ENCODE measurements at regions not wholly inside any gene's neighbourhood (a gene's known extent, or its start where the extent isn't known, plus 50 kb on each side); places are given as distances from the start of the nearest gene placed in this dataset.

DNA sequence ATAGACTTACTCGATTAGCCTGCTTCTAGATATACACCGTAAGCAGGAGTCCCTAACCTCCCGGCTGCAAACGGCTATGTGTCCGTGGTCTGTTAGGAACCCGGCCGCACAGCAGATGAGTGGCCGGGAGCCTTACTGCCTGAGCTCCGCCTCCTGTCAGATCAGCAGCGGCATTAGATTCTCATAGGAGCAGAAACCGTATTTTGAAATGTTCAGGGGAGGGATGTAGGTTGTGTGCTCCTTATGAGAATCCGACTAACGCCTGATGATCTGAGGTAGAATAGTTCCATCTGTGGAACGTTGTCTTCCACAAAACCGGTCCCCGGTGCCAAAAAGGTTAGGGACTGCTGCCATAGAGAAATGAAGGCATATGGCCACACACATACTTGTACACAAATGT, 1491.9 kb downstream of the SLITRK5 start:
- no peak for ATAC-seq
- H3K9me3 ChIP-seq: no peaks in the 10 kb centered on the region
- no peaks in the 10 kb centered on the region for H3K36me3 ChIP-seq
- no peaks in the 10 kb centered on the region for H3K27me3 ChIP-seq (ENCODE audit: low read depth)
- intact Hi-C loops (cut with DNase I): no loop called here
- H3K27ac ChIP-seq: no peak overlapping the region
- H3K4me3 ChIP-seq: no peak overlapping the region
- TF ChIP-seq, protein P1, sequence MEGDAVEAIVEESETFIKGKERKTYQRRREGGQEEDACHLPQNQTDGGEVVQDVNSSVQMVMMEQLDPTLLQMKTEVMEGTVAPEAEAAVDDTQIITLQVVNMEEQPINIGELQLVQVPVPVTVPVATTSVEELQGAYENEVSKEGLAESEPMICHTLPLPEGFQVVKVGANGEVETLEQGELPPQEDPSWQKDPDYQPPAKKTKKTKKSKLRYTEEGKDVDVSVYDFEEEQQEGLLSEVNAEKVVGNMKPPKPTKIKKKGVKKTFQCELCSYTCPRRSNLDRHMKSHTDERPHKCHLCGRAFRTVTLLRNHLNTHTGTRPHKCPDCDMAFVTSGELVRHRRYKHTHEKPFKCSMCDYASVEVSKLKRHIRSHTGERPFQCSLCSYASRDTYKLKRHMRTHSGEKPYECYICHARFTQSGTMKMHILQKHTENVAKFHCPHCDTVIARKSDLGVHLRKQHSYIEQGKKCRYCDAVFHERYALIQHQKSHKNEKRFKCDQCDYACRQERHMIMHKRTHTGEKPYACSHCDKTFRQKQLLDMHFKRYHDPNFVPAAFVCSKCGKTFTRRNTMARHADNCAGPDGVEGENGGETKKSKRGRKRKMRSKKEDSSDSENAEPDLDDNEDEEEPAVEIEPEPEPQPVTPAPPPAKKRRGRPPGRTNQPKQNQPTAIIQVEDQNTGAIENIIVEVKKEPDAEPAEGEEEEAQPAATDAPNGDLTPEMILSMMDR (IDR thresholded peaks at IDR 0.05): no peak
- H3K4me1 ChIP-seq: no peaks in the 10 kb centered on the region
- DNase-seq: no peak

DNA sequence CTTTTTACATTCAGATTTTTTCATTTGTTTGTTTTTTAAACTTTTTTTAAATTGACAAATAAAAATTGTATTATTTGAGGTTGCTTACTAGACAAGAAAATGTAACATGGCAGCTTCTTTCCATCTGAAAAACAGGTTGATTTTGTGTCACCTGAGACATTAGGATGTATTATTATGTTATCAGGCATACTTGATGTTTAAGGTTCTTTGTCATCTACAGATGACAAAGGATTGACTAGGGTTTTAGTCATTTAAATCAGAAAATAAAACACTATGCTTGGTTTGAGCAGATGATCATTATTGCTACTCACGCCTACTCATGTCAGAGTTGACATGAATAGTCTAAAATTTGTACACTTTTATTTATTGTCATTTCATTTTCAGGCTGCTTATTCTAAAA, 1494.5 kb downstream of the SLITRK5 start:
- DNase-seq: no peak
- no peaks in the 10 kb centered on the region for H3K36me3 ChIP-seq
- no peaks in the 10 kb centered on the region for H3K9me3 ChIP-seq
- ATAC-seq: no peak
- intact Hi-C loops (cut with DNase I): no loop called here
- H3K27ac ChIP-seq: no peak overlapping the region
- H3K27me3 ChIP-seq (ENCODE audit: low read depth): no peaks in the 10 kb centered on the region
- no peaks in the 10 kb centered on the region for H3K4me1 ChIP-seq
- no peak overlapping the region for H3K4me3 ChIP-seq
- TF ChIP-seq, protein P1 (IDR thresholded peaks at IDR 0.05): no peak

DNA sequence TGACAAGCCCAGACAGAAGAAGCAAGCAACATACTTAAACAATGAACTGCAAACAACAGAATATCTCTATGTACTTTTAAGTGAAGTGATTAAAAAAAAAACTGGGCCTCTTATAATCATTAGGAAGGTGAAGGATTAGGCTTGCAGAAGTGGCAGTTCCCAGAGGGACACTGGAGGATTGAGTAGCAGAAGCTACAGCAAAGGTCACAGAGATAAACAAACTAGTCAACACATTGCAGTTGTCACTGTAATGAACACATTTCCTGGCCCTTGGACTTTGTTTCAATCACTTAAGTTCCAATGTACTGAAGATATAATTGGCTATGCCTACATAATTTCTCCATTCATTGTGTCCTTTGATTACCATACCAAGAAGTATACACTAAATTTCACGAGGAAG, 1498.8 kb downstream of the SLITRK5 start:
- ATAC-seq (no peak), DNase-seq (no peak)
- Histone ChIP-seq H3K27me3 (ENCODE audit: low read depth) (no peaks in the 10 kb centered on the region), H3K27ac (no peak overlapping the region), H3K4me1 (no peaks in the 10 kb centered on the region), H3K36me3 (no peaks in the 10 kb centered on the region), H3K4me3 (no peak overlapping the region), H3K9me3 (no peaks in the 10 kb centered on the region)
- intact Hi-C loops (cut with DNase I): no loop called here
- TF ChIP-seq, protein P1 (IDR thresholded peaks at IDR 0.05): no peak

DNA sequence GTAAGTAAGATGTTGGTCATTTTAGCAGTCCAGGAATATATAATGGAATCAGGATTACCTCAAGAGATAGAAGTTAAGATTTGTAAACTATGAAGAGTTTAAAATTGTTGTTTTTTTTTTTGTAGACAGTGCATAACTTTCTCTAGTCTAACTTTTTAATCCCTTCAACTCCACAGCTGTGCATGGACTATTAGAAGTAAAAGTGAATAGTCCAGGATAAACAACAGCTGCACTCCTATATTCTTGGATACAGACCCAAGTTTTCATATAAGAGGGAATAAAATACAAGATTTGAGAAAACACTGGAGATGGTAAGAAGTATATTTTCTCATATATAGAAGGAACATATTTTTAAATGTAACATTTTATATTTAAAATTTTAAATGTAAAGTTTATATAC, 1509.9 kb downstream of the SLITRK5 start:
- ATAC-seq (no peak), DNase-seq (no peak)
- Histone ChIP-seq H3K36me3 (no peaks in the 10 kb centered on the region), H3K27ac (no peak overlapping the region), H3K9me3 (no peaks in the 10 kb centered on the region), H3K27me3 (ENCODE audit: low read depth) (no peaks in the 10 kb centered on the region), H3K4me3 (no peak overlapping the region), H3K4me1 (no peaks in the 10 kb centered on the region)
- TF ChIP-seq, protein P1 (IDR thresholded peaks at IDR 0.05): no peak
- intact Hi-C loops (cut with DNase I): no loop called here

DNA sequence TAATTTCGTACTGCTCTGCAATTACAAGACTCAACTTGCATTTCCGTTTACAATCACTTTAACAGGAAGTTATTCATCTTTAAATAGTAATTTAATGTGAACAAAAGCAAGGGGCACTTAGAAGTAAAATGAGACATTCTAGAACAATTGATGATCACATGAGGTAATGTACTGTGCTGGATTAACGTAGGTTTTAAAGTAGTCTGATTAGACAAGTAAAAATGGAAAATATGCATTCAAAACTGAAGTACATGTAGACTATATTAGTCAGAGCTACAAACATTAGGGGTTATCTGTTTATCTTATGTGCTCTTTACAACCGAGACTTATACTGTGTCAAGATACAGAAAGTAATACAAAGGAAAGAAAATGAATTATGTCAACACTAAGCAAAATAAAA, 1528.0 kb downstream of the SLITRK5 start:
- no peak overlapping the region for H3K27ac ChIP-seq
- no peaks in the 10 kb centered on the region for H3K4me1 ChIP-seq
- H3K27me3 ChIP-seq (ENCODE audit: low read depth): no peaks in the 10 kb centered on the region
- no peaks in the 10 kb centered on the region for H3K36me3 ChIP-seq
- DNase-seq: no peak
- ATAC-seq: no peak
- intact Hi-C loops (cut with DNase I): no loop called here
- no peaks in the 10 kb centered on the region for H3K9me3 ChIP-seq
- no peak overlapping the region for H3K4me3 ChIP-seq
- TF ChIP-seq, protein P1 (IDR thresholded peaks at IDR 0.05): no peak

DNA sequence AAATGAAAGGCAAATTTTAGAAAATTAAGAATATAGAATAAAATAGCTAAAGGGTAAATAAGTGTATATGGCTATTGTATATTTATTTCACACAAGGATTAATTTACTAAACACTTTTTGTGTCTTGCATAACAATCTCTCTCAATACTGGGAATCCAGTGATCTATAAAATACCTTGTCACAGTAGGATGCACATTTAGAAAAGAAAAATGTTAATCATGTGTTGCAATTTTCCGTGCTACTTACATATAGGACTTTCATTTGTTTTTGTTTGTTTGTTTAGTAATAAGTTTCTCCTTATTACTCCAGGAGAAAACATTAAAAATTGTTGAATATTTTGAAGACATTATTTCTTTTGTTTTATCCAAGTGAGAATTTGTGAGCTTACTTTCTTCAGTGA, 1533.3 kb downstream of the SLITRK5 start:
- H3K9me3 ChIP-seq: no peaks in the 10 kb centered on the region
- H3K27ac ChIP-seq: no peak overlapping the region
- H3K27me3 ChIP-seq (ENCODE audit: low read depth): no peaks in the 10 kb centered on the region
- TF ChIP-seq, protein P1 (IDR thresholded peaks at IDR 0.05): no peak
- H3K4me3 ChIP-seq: no peak overlapping the region
- intact Hi-C loops (cut with DNase I): no loop called here
- H3K36me3 ChIP-seq: no peaks in the 10 kb centered on the region
- DNase-seq: no peak
- ATAC-seq: no peak
- H3K4me1 ChIP-seq: no peaks in the 10 kb centered on the region

Measured in lower lobe of right lung (tissue), 2 donors.